Tibial nerve (tissue), 4 donors: ENCODE measurements at regions not wholly inside any gene's neighbourhood (a gene's known extent, or its start where the extent isn't known, plus 50 kb on each side); places are given as distances from the start of the nearest gene placed in this dataset.

Source experiments
- DNase-seq, 2 donors: peaks; one replicate each; pipeline ENCODE4 v3.0.0-alpha.2; 2019; ENCODE audit warnings: low spot score in 2 of 2
- H3K27ac ChIP-seq, 4 donors: fragments of 200-600 bp; sonication (generic) in 3 of 4; one replicate each; pipeline ENCODE4 v1.5.1; 2017 to 2019; ENCODE audit warnings: mild to moderate bottlenecking in 1 of 4
- H3K27me3 ChIP-seq, 2 donors: fragments of 200-600 bp; sonication (generic) in 1 of 2; one replicate each; pipeline versions ENCODE4 v1.5.1 to v1.6.0; 2017 to 2019
- H3K36me3 ChIP-seq, 3 donors: fragments of 200-600 bp; sonication (generic); one replicate each; pipeline ENCODE4 v1.5.1; 2018 to 2019
- H3K4me1 ChIP-seq, 4 donors: fragments of 200-600 bp; sonication (generic) in 3 of 4; one replicate each; pipeline ENCODE4 v1.5.1; 2017 to 2019
- H3K4me3 ChIP-seq, 4 donors: fragments of 200-600 bp; sonication (generic) in 3 of 4; one replicate each; pipeline ENCODE4 v1.5.1; 2017 to 2019; ENCODE audit warnings: mild to moderate bottlenecking in 1 of 4, moderate library complexity in 1 of 4
- H3K9me3 ChIP-seq, 4 donors: fragments of 200-600 bp; sonication (generic) in 3 of 4; one replicate each; pipeline ENCODE4 v1.5.1; 2017 to 2019
- CTCF ChIP-seq, 5 experiments: fragments of 200-600 bp in 3 of 5; fragments of 450-650 bp in 2 of 5; sonication (generic) in 3 of 5; IDR thresholded peaks; one replicate each; pipeline ENCODE4 v1.5.1; 2016 to 2019; ENCODE audit warnings: antibody characterized with exemption in 5 of 5, mild to moderate bottlenecking in 3 of 5, moderate library complexity in 2 of 5
- EP300 ChIP-seq, 2 donors: sonication (generic); formaldehyde crosslinking; IDR thresholded peaks; one replicate each; pipeline ENCODE4 v1.6.1; 2017; ENCODE audit warnings: antibody characterized with exemption in 2 of 2, mild to moderate bottlenecking in 1 of 2
- POLR2A ChIP-seq, 2 donors: fragments of 450-650 bp; IDR thresholded peaks; one replicate each; pipeline ENCODE4 v1.6.1; 2017; ENCODE audit warnings: antibody characterized with exemption in 2 of 2, mild to moderate bottlenecking in 2 of 2, moderate library complexity in 2 of 2
- WGBS, 2 donors: methylation state at CpG; one replicate each; pipeline ENCODE4 v1.1.5; 2018; 5-methylcytosine and 5-hydroxymethylcytosine counted together

DNA sequence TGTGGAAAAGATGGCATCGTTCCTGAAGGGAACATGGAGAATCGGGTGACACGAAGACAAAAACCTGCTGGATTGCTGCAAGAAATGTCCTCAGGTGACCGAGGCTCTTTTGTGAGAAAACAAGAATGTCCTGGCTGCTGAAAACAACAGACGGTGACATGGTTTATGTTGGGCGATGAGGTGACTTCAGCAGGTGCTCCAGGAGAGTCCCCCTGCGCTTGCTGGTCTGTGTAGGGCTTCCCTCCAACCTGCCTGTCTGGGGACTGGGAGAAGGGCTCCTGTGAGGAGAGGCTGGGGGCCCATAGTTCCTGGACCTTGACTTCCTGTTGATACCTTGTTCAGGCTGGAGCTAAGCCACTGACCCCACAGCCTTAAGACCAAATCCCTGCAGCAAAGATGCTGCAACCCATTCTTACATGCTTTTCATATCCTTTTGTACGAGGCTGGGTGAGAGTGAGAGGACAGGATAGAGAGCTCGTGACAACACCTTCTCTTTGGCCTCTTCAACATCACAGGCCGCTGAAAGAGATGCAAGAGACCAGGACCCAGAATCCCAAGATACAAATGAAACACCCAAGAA is 134.8 kb downstream of the CD83 start:
- H3K4me3 ChIP-seq: no peak overlapping the region
- no peaks in the 10 kb centered on the region for H3K27me3 ChIP-seq
- H3K9me3 ChIP-seq: no peaks in the 10 kb centered on the region
- no peak overlapping the region for H3K27ac ChIP-seq
- H3K4me1 ChIP-seq: no peaks in the 10 kb centered on the region
- TF ChIP-seq EP300 (IDR thresholded peaks at IDR 0.05) (no peak), CTCF (IDR thresholded peaks at IDR 0.05) (no peak), POLR2A (IDR thresholded peaks at IDR 0.05) (no peak)
- no peak for DNase-seq
- no peaks in the 10 kb centered on the region for H3K36me3 ChIP-seq
- 92 to 93% methylated on average over 10 of the region's 10 CpGs for WGBS, 2 donors

- DNase-seq: no peak
- no peaks in the 10 kb centered on the region for H3K9me3 ChIP-seq
- no peak overlapping the region for H3K4me3 ChIP-seq
- WGBS, 2 donors: 92 to 93% methylated on average over 7 of the region's 7 CpGs
- TF ChIP-seq POLR2A (IDR thresholded peaks at IDR 0.05): no peak
- no peak for TF ChIP-seq CTCF (IDR thresholded peaks at IDR 0.05)
- no peak for TF ChIP-seq EP300 (IDR thresholded peaks at IDR 0.05)
- no peaks in the 10 kb centered on the region for H3K4me1 ChIP-seq
- H3K36me3 ChIP-seq: no peaks in the 10 kb centered on the region
- no peaks in the 10 kb centered on the region for H3K27me3 ChIP-seq
- H3K27ac ChIP-seq: no peak overlapping the region
Measured at GRCh38 chr6:14254505-14254904, 136.9 kb downstream of the CD83 start.

- no peaks in the 10 kb centered on the region for H3K36me3 ChIP-seq
- peaks cover 0 to 7% (median 0%) of the 10 kb centered on the region in 4 donors for H3K9me3 ChIP-seq
- DNase-seq: no peak
- H3K27me3 ChIP-seq: no peaks in the 10 kb centered on the region
- TF ChIP-seq POLR2A (IDR thresholded peaks at IDR 0.05) (no peak), EP300 (IDR thresholded peaks at IDR 0.05) (no peak), CTCF (IDR thresholded peaks at IDR 0.05) (no peak)
- H3K4me3 ChIP-seq: no peak overlapping the region
- no peak overlapping the region for H3K27ac ChIP-seq
- H3K4me1 ChIP-seq: no peaks in the 10 kb centered on the region
- WGBS, 2 donors: 87 to 91% methylated on average over 6 of the region's 6 CpGs
Measured at GRCh38 chr6:14255916-14256315, 138.3 kb downstream of the CD83 start.

DNA sequence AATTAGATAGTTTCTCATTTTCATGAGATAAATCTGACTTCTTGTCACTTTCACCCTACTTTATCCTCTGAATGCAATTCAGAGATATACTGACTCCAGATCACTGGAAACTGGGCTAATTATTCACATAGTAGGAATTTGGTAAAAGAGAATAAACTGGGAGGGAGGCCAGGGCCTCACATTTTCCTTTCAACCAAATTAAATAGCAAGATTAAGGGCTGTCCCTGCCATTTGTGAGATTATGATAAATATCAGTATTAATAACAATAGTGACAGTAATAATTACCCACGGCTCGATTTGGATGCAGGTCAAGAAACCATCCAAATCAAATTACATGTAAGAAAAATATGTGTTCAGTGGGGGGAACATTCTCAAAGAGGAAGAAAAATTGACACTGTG is 140.5 kb downstream of the CD83 start:
- H3K27ac ChIP-seq: no peak overlapping the region
- WGBS, 2 donors: 42 to 49% methylated on average over 2 of the region's 2 CpGs
- no peak for TF ChIP-seq POLR2A (IDR thresholded peaks at IDR 0.05)
- TF ChIP-seq CTCF (IDR thresholded peaks at IDR 0.05): no peak
- no peak for TF ChIP-seq EP300 (IDR thresholded peaks at IDR 0.05)
- no peak overlapping the region for H3K4me3 ChIP-seq
- H3K4me1 ChIP-seq: no peaks in the 10 kb centered on the region
- no peaks in the 10 kb centered on the region for H3K36me3 ChIP-seq
- H3K9me3 ChIP-seq: peaks cover 0 to 20% (median 0%) of the 10 kb centered on the region in 4 donors
- no peak for DNase-seq
- H3K27me3 ChIP-seq: no peaks in the 10 kb centered on the region

DNA sequence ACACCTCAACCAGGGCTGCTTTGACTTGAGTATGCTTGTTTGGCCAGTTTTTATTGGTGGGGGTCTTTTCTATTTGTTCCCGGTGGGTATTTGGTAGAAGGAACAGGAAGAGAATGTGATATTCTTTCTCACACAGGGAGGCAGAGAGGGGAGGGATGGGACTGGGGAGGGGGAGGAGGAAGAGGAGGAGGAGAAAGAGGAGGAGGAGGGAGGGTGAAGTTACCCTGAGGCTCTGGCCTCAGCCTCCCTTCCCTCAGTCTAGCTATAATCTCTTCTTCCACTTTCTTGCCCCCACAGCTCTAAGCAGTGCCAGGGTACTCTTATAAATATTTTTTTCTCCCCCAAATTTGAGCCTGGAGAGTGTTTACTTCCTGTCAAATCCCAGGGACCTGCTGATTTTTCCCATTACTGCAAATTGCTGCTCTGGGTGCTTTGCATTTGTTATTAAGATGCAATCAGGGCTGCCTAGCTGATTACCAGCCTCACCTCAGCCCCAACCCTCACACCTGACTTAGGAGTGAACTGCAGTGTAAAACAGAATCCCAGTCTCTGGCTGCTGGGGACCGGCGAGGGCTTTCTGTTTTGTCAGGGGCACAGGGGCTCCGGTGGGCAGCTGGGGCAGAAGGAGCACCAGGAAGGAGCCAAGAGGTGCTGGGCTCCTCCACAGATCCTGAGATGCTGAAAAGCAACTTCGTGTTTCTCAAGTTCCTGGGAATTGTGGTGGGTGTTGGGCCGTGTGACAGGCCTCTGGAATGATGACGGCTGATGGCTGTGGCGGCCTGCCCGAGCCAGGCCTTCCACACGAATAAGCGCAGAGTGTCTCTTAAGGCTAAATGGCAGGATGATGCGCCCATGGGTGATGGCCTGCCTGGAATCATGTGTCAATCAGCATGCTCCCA is 141.4 kb downstream of the CD83 start:
- Histone ChIP-seq H3K4me3 (no peak overlapping the region), H3K9me3 (peaks cover 0 to 25% (median 0%) of the 10 kb centered on the region in 4 donors), H3K4me1 (no peaks in the 10 kb centered on the region), H3K36me3 (no peaks in the 10 kb centered on the region), H3K27me3 (no peaks in the 10 kb centered on the region), H3K27ac (no peak overlapping the region)
- DNase-seq: no peak
- TF ChIP-seq EP300 (IDR thresholded peaks at IDR 0.05) (no peak), POLR2A (IDR thresholded peaks at IDR 0.05) (no peak), CTCF (IDR thresholded peaks at IDR 0.05) (no peak)
- WGBS, 2 donors: 61 to 84% methylated on average over 11 to 12 of the region's 12 CpGs
